ENCODE measurements at regions not wholly inside any gene's neighbourhood (a gene's known extent, or its start where the extent isn't known, plus 50 kb on each side); places are given as distances from the start of the nearest gene placed in this dataset.

DNA sequence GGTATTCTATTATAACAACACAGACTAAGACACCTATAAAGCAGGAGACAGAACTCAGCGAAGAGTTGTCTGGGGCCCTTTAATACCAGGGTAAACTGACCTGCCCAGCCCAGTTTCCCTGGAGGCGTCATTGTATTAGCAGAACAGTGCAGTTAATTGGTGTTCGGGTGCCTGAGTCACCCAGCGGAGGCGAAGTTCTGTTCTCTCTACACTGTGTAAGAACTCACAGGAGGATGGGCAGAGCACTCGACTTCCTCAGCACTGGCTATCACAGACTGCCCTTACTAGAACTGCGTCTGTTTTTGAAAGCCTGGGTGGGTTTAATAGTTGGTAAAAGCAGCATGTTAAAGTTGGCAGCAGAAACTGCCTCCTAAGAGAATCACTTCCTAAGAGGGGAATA is 106.5 kb upstream of the ATP8B1 start:
- 59% methylated on average over 6 of the region's 7 CpGs for WGBS (ENCODE audit: missing lambda C conversion rate)
- ChIA-PET CTCF (interaction anchor here (0.8 to 1.5 kb wide), 3 partner anchors 9 to 212 kb away, joined by 3 read pairs; no protein-coding TSS in a partner anchor), POLR2A (no interaction called here)
- Histone ChIP-seq H3K27ac (peak overlapping the region; percentile 3 to 70; a peak in 4 of 6 replicates), H3K9me3 (no peaks in the 10 kb centered on the region), H3K4me1 (peaks cover 16% of the 10 kb centered on the region; the same call in 2 of the 3 replicates), H3K4me3 (no peak overlapping the region), H3K4me2 (no peak overlapping the region)
- no peak for FAIRE-seq
- TF ChIP-seq FOSB (CRISPR knock-in tag; IDR thresholded peaks at IDR 0.05) (no peak), FOSL2 (IDR thresholded peaks at IDR 0.05) (no peak), FOSL2 (CRISPR knock-in tag; IDR thresholded peaks at IDR 0.05) (no peak)
- no peak for DNase-seq (ENCODE audit: low read depth in 1 of 2, low spot score in 1 of 2)
- peak in 1 of 2 experiments; percentile 42; a peak in 1 of 6 replicates for ATAC-seq

DNA sequence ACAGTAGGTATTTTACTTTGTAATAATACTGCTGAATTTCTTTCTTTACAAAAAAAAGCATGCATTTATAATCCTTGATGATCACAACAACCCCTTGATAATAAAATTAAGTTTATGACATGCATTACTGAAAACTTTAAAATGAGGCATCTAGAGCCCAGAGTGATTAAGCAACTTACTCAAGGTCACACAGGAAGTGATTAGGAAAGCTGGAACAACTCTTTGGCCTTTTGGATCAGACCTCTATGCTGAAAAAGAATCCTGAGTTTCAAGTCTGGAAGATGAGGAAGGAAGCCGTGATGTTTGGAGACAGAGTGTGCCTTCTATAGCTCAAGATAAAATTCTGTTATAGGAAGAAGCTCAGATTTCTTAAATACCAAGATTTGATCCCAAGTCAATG is 105.0 kb upstream of the ATP8B1 start:
- POLR2A ChIA-PET: no interaction called here

DNA sequence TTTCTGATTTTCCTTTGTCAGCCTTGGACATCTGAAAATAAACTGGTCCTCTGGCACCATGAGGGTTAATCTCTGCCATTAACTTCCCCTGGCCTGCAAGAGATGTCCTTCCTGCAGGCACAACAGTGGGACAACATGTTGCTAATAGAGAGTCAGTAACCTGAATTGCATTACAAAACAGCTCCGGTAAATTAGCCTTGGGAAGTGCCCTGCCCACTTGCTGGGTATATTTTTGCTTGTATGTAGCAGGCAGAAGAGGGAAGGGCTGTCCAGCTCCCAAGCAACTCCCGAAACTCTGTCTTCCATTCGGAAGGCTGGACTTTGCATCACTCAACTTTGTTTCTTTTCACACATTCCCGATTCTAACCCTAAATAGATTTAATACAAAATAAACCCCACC is 104.4 kb upstream of the ATP8B1 start:
- Histone ChIP-seq H3K4me1 (peaks cover 29% of the 10 kb centered on the region), H3K27ac (peak overlapping the region in 1 of 2 experiments; percentile 74; a peak in 3 of 6 replicates), H3K9me3 (no peaks in the 10 kb centered on the region), H3K4me3 (no peak overlapping the region), H3K4me2 (no peak overlapping the region)
- FAIRE-seq (no peak), ATAC-seq (no peak), DNase-seq (ENCODE audit: low read depth in 1 of 2, low spot score in 1 of 2) (no peak)
- TF ChIP-seq HDAC2 (IDR thresholded peaks at IDR 0.05) (no peak), JUNB (IDR thresholded peaks at IDR 0.05) (no peak), KDM5A (IDR thresholded peaks at IDR 0.05) (no peak), CEBPB (IDR thresholded peaks at IDR 0.05) (no peak)
- TF ChIP-seq, protein P1, sequence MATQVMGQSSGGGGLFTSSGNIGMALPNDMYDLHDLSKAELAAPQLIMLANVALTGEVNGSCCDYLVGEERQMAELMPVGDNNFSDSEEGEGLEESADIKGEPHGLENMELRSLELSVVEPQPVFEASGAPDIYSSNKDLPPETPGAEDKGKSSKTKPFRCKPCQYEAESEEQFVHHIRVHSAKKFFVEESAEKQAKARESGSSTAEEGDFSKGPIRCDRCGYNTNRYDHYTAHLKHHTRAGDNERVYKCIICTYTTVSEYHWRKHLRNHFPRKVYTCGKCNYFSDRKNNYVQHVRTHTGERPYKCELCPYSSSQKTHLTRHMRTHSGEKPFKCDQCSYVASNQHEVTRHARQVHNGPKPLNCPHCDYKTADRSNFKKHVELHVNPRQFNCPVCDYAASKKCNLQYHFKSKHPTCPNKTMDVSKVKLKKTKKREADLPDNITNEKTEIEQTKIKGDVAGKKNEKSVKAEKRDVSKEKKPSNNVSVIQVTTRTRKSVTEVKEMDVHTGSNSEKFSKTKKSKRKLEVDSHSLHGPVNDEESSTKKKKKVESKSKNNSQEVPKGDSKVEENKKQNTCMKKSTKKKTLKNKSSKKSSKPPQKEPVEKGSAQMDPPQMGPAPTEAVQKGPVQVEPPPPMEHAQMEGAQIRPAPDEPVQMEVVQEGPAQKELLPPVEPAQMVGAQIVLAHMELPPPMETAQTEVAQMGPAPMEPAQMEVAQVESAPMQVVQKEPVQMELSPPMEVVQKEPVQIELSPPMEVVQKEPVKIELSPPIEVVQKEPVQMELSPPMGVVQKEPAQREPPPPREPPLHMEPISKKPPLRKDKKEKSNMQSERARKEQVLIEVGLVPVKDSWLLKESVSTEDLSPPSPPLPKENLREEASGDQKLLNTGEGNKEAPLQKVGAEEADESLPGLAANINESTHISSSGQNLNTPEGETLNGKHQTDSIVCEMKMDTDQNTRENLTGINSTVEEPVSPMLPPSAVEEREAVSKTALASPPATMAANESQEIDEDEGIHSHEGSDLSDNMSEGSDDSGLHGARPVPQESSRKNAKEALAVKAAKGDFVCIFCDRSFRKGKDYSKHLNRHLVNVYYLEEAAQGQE (IDR thresholded peaks at IDR 0.05): no peak
- POLR2A ChIA-PET: no interaction called here
- CTCF ChIA-PET: interaction anchor here (1.1 kb wide), 1 partner anchor 119 kb away, joined by 3 read pairs; no protein-coding TSS in a partner anchor
- WGBS (ENCODE audit: missing lambda C conversion rate): 79% methylated on average over 4 of the region's 4 CpGs

More for the DNA sequence above, 105.0 kb upstream of the ATP8B1 start:
- Histone ChIP-seq H3K4me3 (no peak overlapping the region), H3K9me3 (no peaks in the 10 kb centered on the region), H3K27ac (no peak overlapping the region), H3K4me1 (peaks cover 24% of the 10 kb centered on the region), H3K4me2 (no peak overlapping the region)
- CTCF ChIA-PET: interaction anchor here (0.7 to 1.3 kb wide), 3 partner anchors 26 to 215 kb away, joined by 3 read pairs; no protein-coding TSS in a partner anchor
- TF ChIP-seq HEYL (CRISPR knock-in tag; IDR thresholded peaks at IDR 0.05) (no peak), ZC3H11A (IDR thresholded peaks at IDR 0.05) (no peak), EP300 (IDR thresholded peaks at IDR 0.05) (no peak), ZNF302 (CRISPR knock-in tag; IDR thresholded peaks at IDR 0.05) (no peak), PHF8 (IDR thresholded peaks at IDR 0.05; ENCODE audit: borderline replicate concordance, low read depth) (no peak), MAFK (IDR thresholded peaks at IDR 0.05; ENCODE audit: partially characterized antibody) (no peak), NPAS2 (CRISPR knock-in tag; IDR thresholded peaks at IDR 0.05; ENCODE audit: borderline replicate concordance) (no peak), JUN (IDR thresholded peaks at IDR 0.05) (no peak), TP53 (CRISPR knock-in tag; IDR thresholded peaks at IDR 0.05) (no peak)
- TF ChIP-seq, protein P2, sequence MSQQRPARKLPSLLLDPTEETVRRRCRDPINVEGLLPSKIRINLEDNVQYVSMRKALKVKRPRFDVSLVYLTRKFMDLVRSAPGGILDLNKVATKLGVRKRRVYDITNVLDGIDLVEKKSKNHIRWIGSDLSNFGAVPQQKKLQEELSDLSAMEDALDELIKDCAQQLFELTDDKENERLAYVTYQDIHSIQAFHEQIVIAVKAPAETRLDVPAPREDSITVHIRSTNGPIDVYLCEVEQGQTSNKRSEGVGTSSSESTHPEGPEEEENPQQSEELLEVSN (IDR thresholded peaks at IDR 0.05; ENCODE audit: borderline replicate concordance, low read depth): no peak
- TF ChIP-seq, protein P3, sequence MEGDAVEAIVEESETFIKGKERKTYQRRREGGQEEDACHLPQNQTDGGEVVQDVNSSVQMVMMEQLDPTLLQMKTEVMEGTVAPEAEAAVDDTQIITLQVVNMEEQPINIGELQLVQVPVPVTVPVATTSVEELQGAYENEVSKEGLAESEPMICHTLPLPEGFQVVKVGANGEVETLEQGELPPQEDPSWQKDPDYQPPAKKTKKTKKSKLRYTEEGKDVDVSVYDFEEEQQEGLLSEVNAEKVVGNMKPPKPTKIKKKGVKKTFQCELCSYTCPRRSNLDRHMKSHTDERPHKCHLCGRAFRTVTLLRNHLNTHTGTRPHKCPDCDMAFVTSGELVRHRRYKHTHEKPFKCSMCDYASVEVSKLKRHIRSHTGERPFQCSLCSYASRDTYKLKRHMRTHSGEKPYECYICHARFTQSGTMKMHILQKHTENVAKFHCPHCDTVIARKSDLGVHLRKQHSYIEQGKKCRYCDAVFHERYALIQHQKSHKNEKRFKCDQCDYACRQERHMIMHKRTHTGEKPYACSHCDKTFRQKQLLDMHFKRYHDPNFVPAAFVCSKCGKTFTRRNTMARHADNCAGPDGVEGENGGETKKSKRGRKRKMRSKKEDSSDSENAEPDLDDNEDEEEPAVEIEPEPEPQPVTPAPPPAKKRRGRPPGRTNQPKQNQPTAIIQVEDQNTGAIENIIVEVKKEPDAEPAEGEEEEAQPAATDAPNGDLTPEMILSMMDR (IDR thresholded peaks at IDR 0.05): no peak
- TF ChIP-seq, protein P4, sequence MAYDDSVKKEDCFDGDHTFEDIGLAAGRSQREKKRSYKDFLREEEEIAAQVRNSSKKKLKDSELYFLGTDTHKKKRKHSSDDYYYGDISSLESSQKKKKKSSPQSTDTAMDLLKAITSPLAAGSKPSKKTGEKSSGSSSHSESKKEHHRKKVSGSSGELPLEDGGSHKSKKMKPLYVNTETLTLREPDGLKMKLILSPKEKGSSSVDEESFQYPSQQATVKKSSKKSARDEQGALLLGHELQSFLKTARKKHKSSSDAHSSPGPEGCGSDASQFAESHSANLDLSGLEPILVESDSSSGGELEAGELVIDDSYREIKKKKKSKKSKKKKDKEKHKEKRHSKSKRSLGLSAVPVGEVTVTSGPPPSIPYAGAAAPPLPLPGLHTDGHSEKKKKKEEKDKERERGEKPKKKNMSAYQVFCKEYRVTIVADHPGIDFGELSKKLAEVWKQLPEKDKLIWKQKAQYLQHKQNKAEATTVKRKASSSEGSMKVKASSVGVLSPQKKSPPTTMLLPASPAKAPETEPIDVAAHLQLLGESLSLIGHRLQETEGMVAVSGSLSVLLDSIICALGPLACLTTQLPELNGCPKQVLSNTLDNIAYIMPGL (CRISPR knock-in tag; IDR thresholded peaks at IDR 0.05; ENCODE audit: borderline replicate concordance): no peak
- TF ChIP-seq, protein P5, sequence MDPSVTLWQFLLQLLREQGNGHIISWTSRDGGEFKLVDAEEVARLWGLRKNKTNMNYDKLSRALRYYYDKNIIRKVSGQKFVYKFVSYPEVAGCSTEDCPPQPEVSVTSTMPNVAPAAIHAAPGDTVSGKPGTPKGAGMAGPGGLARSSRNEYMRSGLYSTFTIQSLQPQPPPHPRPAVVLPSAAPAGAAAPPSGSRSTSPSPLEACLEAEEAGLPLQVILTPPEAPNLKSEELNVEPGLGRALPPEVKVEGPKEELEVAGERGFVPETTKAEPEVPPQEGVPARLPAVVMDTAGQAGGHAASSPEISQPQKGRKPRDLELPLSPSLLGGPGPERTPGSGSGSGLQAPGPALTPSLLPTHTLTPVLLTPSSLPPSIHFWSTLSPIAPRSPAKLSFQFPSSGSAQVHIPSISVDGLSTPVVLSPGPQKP (IDR thresholded peaks at IDR 0.05; ENCODE audit: low read depth, low read length): no peak
- 79% methylated on average over 1 of the region's 1 CpG for WGBS (ENCODE audit: missing lambda C conversion rate)
- DNase-seq (ENCODE audit: low read depth in 1 of 2, low spot score in 1 of 2) (no peak), FAIRE-seq (no peak), ATAC-seq (no peak)

Data from A549 (cell line).